GM21390 (cell line): ENCODE measurements at regions not wholly inside any gene's neighbourhood (a gene's known extent, or its start where the extent isn't known, plus 50 kb on each side); places are given as distances from the start of the nearest gene placed in this dataset.

Source experiments
- ATAC-seq: cut with Tn5 transposase; IDR thresholded peaks from one replicate; pipeline ENCODE4 v1.9.1; 2021; ENCODE audit not compliant: unreplicated experiment

GRCh38 chr5:67488885-67489284, 292.3 kb upstream of the CD180 start:
- ATAC-seq, result no peak

- no peak for ATAC-seq
Observed at GRCh38 chr5:67487862-67488261, 291.3 kb upstream of the CD180 start.

GRCh38 chr5:67483453-67484030, 286.9 kb upstream of the CD180 start:
- ATAC-seq, result no peak

- no peak for ATAC-seq
Observed at GRCh38 chr5:67481362-67481761, 284.8 kb upstream of the CD180 start.

GRCh38 chr5:67478337-67478736, 281.7 kb upstream of the CD180 start:
- ATAC-seq, result no peak

GRCh38 chr5:67476995-67477394, 280.4 kb upstream of the CD180 start:
- no peak for ATAC-seq

GRCh38 chr5:67476531-67476930, 279.9 kb upstream of the CD180 start:
- no peak for ATAC-seq

- ATAC-seq, result no peak
Observed at GRCh38 chr5:67475489-67475888, 278.9 kb upstream of the CD180 start.

GRCh38 chr5:67474597-67475238, 278.1 kb upstream of the CD180 start:
- no peak for ATAC-seq

- ATAC-seq, result no peak
Observed at GRCh38 chr5:67467110-67467509, 270.5 kb upstream of the CD180 start.

GRCh38 chr5:67465537-67466207, 269.1 kb upstream of the CD180 start:
- ATAC-seq, result no peak

GRCh38 chr5:67462147-67462546, 265.5 kb upstream of the CD180 start:
- no peak for ATAC-seq

- ATAC-seq, result no peak
Observed at GRCh38 chr5:67459253-67459652, 262.7 kb upstream of the CD180 start.

GRCh38 chr5:67455970-67456369, 259.4 kb upstream of the CD180 start:
- no peak for ATAC-seq

- no peak for ATAC-seq
Observed at GRCh38 chr5:67454957-67455561, 258.5 kb upstream of the CD180 start.

GRCh38 chr5:67453111-67453905, 256.7 kb upstream of the CD180 start:
- ATAC-seq, result no peak

- ATAC-seq, result no peak
Observed at GRCh38 chr5:67451640-67452279, 255.2 kb upstream of the CD180 start.

GRCh38 chr5:67447732-67448131, 251.1 kb upstream of the CD180 start:
- ATAC-seq, result no peak

GRCh38 chr5:67437905-67438845, 241.6 kb upstream of the CD180 start:
- ATAC-seq, result no peak

- no peak for ATAC-seq
Observed at GRCh38 chr5:67435032-67435431, 238.4 kb upstream of the CD180 start.
